HUES6 (cell line): ENCODE measurements at regions not wholly inside any gene's neighbourhood (a gene's known extent, or its start where the extent isn't known, plus 50 kb on each side); places are given as distances from the start of the nearest gene placed in this dataset.
"Not testable (repeated sequence)": the region's sequence is repeated elsewhere in the genome, so short reads cannot be mapped to it uniquely, and the experiment has no call there.

ENCODE experiments used
- H3K27ac ChIP-seq: 2 replicates; pipeline ENCODE4 v1.7.0; 2013; ENCODE audit warnings: low read depth, mild to moderate bottlenecking, low read length, inconsistent platforms
- H3K27me3 ChIP-seq: 2 replicates; pipeline ENCODE4 v1.6.1; 2013; ENCODE audit warnings: low read length; ENCODE audit not compliant: control insufficient read depth, insufficient read depth
- H3K36me3 ChIP-seq: 2 replicates; pipeline ENCODE4 v1.6.1; 2013; ENCODE audit warnings: low read length; ENCODE audit not compliant: control insufficient read depth, insufficient read depth
- H3K4me1 ChIP-seq: 2 replicates; pipeline ENCODE4 v1.6.1; 2013; ENCODE audit warnings: low read length; ENCODE audit not compliant: control insufficient read depth, insufficient read depth
- H3K4me3 ChIP-seq: 2 replicates; pipeline ENCODE4 v1.5.1; 2013; ENCODE audit warnings: low read depth, low read length
- H3K9ac ChIP-seq: one replicate; pipeline ENCODE4 v1.6.1; 2013; ENCODE audit warnings: mild to moderate bottlenecking, low read length
- H3K9me3 ChIP-seq: 2 replicates; pipeline ENCODE4 v1.6.1; 2013; ENCODE audit warnings: low read depth, low read length; ENCODE audit not compliant: control insufficient read depth, insufficient read depth

- not testable (repeated sequence) for H3K9ac ChIP-seq, H3K9me3 ChIP-seq, H3K27ac ChIP-seq, H3K4me1 ChIP-seq, H3K4me3 ChIP-seq, H3K27me3 ChIP-seq, H3K36me3 ChIP-seq
Observed at GRCh38 chr16:5909556-5909955, 812.0 kb upstream of the EEF2KMT start.

GRCh38 chr16:5907544-5907943, 809.9 kb upstream of the EEF2KMT start:
- H3K9ac ChIP-seq, result no peak overlapping the region
- no peak overlapping the region for H3K4me3 ChIP-seq
- no peaks in the 10 kb centered on the region for H3K36me3 ChIP-seq

GRCh38 chr16:5906351-5906750, 808.8 kb upstream of the EEF2KMT start:
- H3K27ac ChIP-seq, result no peak overlapping the region
- no peak overlapping the region for H3K9ac ChIP-seq
- H3K27me3 ChIP-seq, result no peaks in the 10 kb centered on the region; the same call in 1 of the 2 replicates
- H3K9me3 ChIP-seq, result no peaks in the 10 kb centered on the region
- no peaks in the 10 kb centered on the region for H3K36me3 ChIP-seq
- H3K4me1 ChIP-seq, result no peaks in the 10 kb centered on the region
- H3K4me3 ChIP-seq, result no peak overlapping the region

More at GRCh38 chr16:5907544-5907943, 809.9 kb upstream of the EEF2KMT start:
- Histone ChIP-seq H3K27ac (no peak overlapping the region), H3K27me3 (no peaks in the 10 kb centered on the region; the same call in 1 of the 2 replicates), H3K9me3 (no peaks in the 10 kb centered on the region), H3K4me1 (no peaks in the 10 kb centered on the region)

GRCh38 chr16:5905935-5906334, 808.3 kb upstream of the EEF2KMT start:
- Histone ChIP-seq H3K36me3 (no peaks in the 10 kb centered on the region), H3K27me3 (no peaks in the 10 kb centered on the region; the same call in 1 of the 2 replicates), H3K4me1 (no peaks in the 10 kb centered on the region), H3K27ac (no peak overlapping the region), H3K4me3 (no peak overlapping the region), H3K9ac (no peak overlapping the region), H3K9me3 (no peaks in the 10 kb centered on the region)

- Histone ChIP-seq H3K4me3 (no peak overlapping the region), H3K27ac (no peak overlapping the region), H3K9me3 (no peaks in the 10 kb centered on the region)
Observed at GRCh38 chr16:5903832-5904231, 806.2 kb upstream of the EEF2KMT start.

GRCh38 chr16:5903153-5903552, 805.6 kb upstream of the EEF2KMT start:
- Histone ChIP-seq H3K9me3 (no peaks in the 10 kb centered on the region), H3K36me3 (no peaks in the 10 kb centered on the region), H3K9ac (no peak overlapping the region), H3K27me3 (no peaks in the 10 kb centered on the region), H3K4me1 (no peaks in the 10 kb centered on the region), H3K27ac (no peak overlapping the region), H3K4me3 (no peak overlapping the region)

More at GRCh38 chr16:5903832-5904231, 806.2 kb upstream of the EEF2KMT start:
- no peaks in the 10 kb centered on the region for H3K36me3 ChIP-seq
- no peak overlapping the region for H3K9ac ChIP-seq
- H3K27me3 ChIP-seq, result no peaks in the 10 kb centered on the region
- no peaks in the 10 kb centered on the region for H3K4me1 ChIP-seq

- H3K4me3 ChIP-seq, result no peak overlapping the region
- H3K27ac ChIP-seq, result no peak overlapping the region
- H3K4me1 ChIP-seq, result no peaks in the 10 kb centered on the region; the same call in 1 of the 2 replicates
Observed at GRCh38 chr16:5900046-5900445, 802.5 kb upstream of the EEF2KMT start.

GRCh38 chr16:5895976-5896375, 798.4 kb upstream of the EEF2KMT start:
- no peaks in the 10 kb centered on the region for H3K27me3 ChIP-seq
- H3K36me3 ChIP-seq, result no peaks in the 10 kb centered on the region
- H3K9me3 ChIP-seq, result no peaks in the 10 kb centered on the region
- no peak overlapping the region for H3K27ac ChIP-seq
- H3K4me1 ChIP-seq, result no peaks in the 10 kb centered on the region; the same call in 1 of the 2 replicates
- H3K4me3 ChIP-seq, result no peak overlapping the region
- no peak overlapping the region for H3K9ac ChIP-seq

More at GRCh38 chr16:5900046-5900445, 802.5 kb upstream of the EEF2KMT start:
- H3K36me3 ChIP-seq, result no peaks in the 10 kb centered on the region
- H3K9me3 ChIP-seq, result no peaks in the 10 kb centered on the region
- no peak overlapping the region for H3K9ac ChIP-seq
- H3K27me3 ChIP-seq, result no peaks in the 10 kb centered on the region

GRCh38 chr16:5895137-5895536, 797.5 kb upstream of the EEF2KMT start:
- Histone ChIP-seq H3K9ac (no peak overlapping the region), H3K27ac (no peak overlapping the region)

GRCh38 chr16:5891296-5891695, 793.7 kb upstream of the EEF2KMT start:
- Histone ChIP-seq H3K9ac (no peak overlapping the region), H3K4me1 (no peaks in the 10 kb centered on the region; the same call in 1 of the 2 replicates), H3K9me3 (no peaks in the 10 kb centered on the region), H3K4me3 (no peak overlapping the region), H3K27me3 (no peaks in the 10 kb centered on the region), H3K36me3 (no peaks in the 10 kb centered on the region), H3K27ac (no peak overlapping the region)

More at GRCh38 chr16:5895137-5895536, 797.5 kb upstream of the EEF2KMT start:
- Histone ChIP-seq H3K4me3 (no peak overlapping the region), H3K36me3 (no peaks in the 10 kb centered on the region), H3K9me3 (no peaks in the 10 kb centered on the region), H3K27me3 (no peaks in the 10 kb centered on the region), H3K4me1 (no peaks in the 10 kb centered on the region; the same call in 1 of the 2 replicates)

GRCh38 chr16:5885521-5885920, 787.9 kb upstream of the EEF2KMT start:
- Histone ChIP-seq H3K27me3 (no peaks in the 10 kb centered on the region), H3K9ac (no peak overlapping the region), H3K4me1 (no peaks in the 10 kb centered on the region), H3K4me3 (no peak overlapping the region), H3K27ac (no peak overlapping the region), H3K9me3 (no peaks in the 10 kb centered on the region), H3K36me3 (no peaks in the 10 kb centered on the region)

GRCh38 chr16:5884996-5885395, 787.4 kb upstream of the EEF2KMT start:
- no peaks in the 10 kb centered on the region for H3K9me3 ChIP-seq
- H3K9ac ChIP-seq, result no peak overlapping the region
- no peak overlapping the region for H3K4me3 ChIP-seq
- no peaks in the 10 kb centered on the region for H3K4me1 ChIP-seq
- H3K27ac ChIP-seq, result no peak overlapping the region
- H3K36me3 ChIP-seq, result no peaks in the 10 kb centered on the region
- no peaks in the 10 kb centered on the region for H3K27me3 ChIP-seq
